Mesendoderm (in vitro differentiated cells): ENCODE measurements at regions not wholly inside any gene's neighbourhood (a gene's known extent, or its start where the extent isn't known, plus 50 kb on each side); places are given as distances from the start of the nearest gene placed in this dataset.
"Not testable (repeated sequence)": the region's sequence is repeated elsewhere in the genome, so short reads cannot be mapped to it uniquely, and the experiment has no call there.

Experiments
- DNase-seq: peaks from one replicate; pipeline ENCODE4 v3.0.0; 2013
- H2AK5ac ChIP-seq: 2 replicates; pipeline ENCODE4 v1.6.1; 2013; ENCODE audit warnings: low read length, inconsistent platforms
- H2BK120ac ChIP-seq: 2 replicates; pipeline ENCODE4 v1.6.1; 2013; ENCODE audit warnings: low read depth, mild to moderate bottlenecking, low read length, moderate library complexity, mixed read lengths
- H2BK15ac ChIP-seq: replicated peaks from 2 replicates; pipeline ENCODE4 v1.6.1; 2013; ENCODE audit warnings: low read depth, mild to moderate bottlenecking, moderate library complexity
- H2BK5ac ChIP-seq: 2 replicates; pipeline ENCODE4 v1.6.1; 2013; ENCODE audit warnings: low read length, inconsistent platforms
- H3K18ac ChIP-seq: 2 replicates; pipeline ENCODE4 v1.6.1; 2013; ENCODE audit warnings: mild to moderate bottlenecking, low read length, mixed read lengths
- H3K23ac ChIP-seq: one replicate; pipeline ENCODE4 v1.6.1; 2013; ENCODE audit warnings: low read length
- H3K27ac ChIP-seq: 2 replicates; pipeline ENCODE4 v1.5.1; 2013; ENCODE audit warnings: low read depth, mild to moderate bottlenecking, inconsistent platforms, low read length, moderate library complexity
- H3K27me3 ChIP-seq: 2 replicates; pipeline ENCODE4 v1.6.1; 2013; ENCODE audit warnings: low read length, control low read depth, mild to moderate bottlenecking, inconsistent platforms; ENCODE audit not compliant: insufficient read depth, poor library complexity
- H3K36me3 ChIP-seq: 2 replicates; pipeline ENCODE4 v1.6.1; 2013; ENCODE audit warnings: low read length, inconsistent platforms; ENCODE audit not compliant: control insufficient read depth, insufficient read depth
- H3K4ac ChIP-seq: one replicate; pipeline ENCODE4 v1.6.1; 2013; ENCODE audit warnings: low read depth, mild to moderate bottlenecking, low read length, moderate library complexity
- H3K4me1 ChIP-seq: 2 replicates; pipeline ENCODE4 v1.6.1; 2013; ENCODE audit warnings: low read depth, low read length, inconsistent platforms; ENCODE audit not compliant: control insufficient read depth
- H3K4me2 ChIP-seq: 2 replicates; pipeline ENCODE4 v1.6.1; 2013; ENCODE audit warnings: low read length
- H3K4me3 ChIP-seq: 2 replicates; pipeline ENCODE4 v1.5.1; 2013; ENCODE audit warnings: mild to moderate bottlenecking, low read length
- H3K56ac ChIP-seq: one replicate; pipeline ENCODE4 v1.6.1; 2013; ENCODE audit warnings: low read length
- H3K79me1 ChIP-seq: 2 replicates; pipeline ENCODE4 v1.6.1; 2013; ENCODE audit warnings: low read length, inconsistent platforms
- H3K79me2 ChIP-seq: 2 replicates; pipeline ENCODE4 v1.6.1; 2013; ENCODE audit warnings: mild to moderate bottlenecking, low read length; ENCODE audit not compliant: control insufficient read depth, insufficient read depth
- H3K9ac ChIP-seq: 2 replicates; pipeline ENCODE4 v1.6.1; 2013; ENCODE audit warnings: low read length, inconsistent platforms
- H4K5ac ChIP-seq: one replicate; pipeline ENCODE4 v1.6.1; 2013; ENCODE audit warnings: low read length
- H4K8ac ChIP-seq: one replicate; pipeline ENCODE4 v1.6.1; 2013; ENCODE audit warnings: low read depth, mild to moderate bottlenecking, control low read depth, low read length, moderate library complexity
- WGBS: extraction: QIAGEN DNeasy Blood & Tissue Kit; methylation state at CpG from one replicate; pipeline ENCODE4 v1.1.7; 2013; ENCODE audit warnings: low lambda C conversion rate, missing lambda C conversion rate; ENCODE audit not compliant: insufficient coverage; ENCODE audit errors: extremely low coverage; 5-methylcytosine and 5-hydroxymethylcytosine counted together

DNA sequence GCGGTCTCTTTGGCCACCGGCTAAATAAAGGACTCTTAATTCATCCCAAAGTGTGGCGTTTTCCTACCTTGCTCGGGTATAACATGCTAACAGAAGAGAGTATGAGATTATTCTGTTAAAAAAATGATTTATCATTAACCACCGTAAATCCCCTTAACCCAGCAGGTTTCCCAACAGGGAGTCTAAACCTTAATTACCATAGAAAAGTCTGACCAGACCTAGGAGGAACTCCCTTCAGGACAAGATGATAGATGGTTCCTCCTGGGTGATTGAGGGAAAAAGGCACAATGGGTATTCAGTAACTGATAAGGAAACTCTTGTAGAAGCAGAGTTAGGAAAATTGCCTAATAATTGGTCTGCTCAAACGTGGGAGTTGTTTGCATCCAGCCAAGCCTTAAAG lies 193.7 kb downstream of the ZNF737 start:
- Histone ChIP-seq H2AK5ac (no peak overlapping the region), H3K4me3 (no peak overlapping the region), H2BK5ac (no peak overlapping the region), H3K36me3 (no peaks in the 10 kb centered on the region), H3K4me2 (no peak overlapping the region), H3K79me2 (no peaks in the 10 kb centered on the region), H3K56ac (no peak overlapping the region), H2BK15ac (no peak overlapping the region), H2BK120ac (peak overlapping the region; percentile 75), H3K27ac (no peak overlapping the region), H3K9ac (no peak overlapping the region), H3K4ac (no peak overlapping the region), H3K27me3 (no peaks in the 10 kb centered on the region), H3K23ac (no peak overlapping the region), H3K4me1 (peaks cover 18% of the 10 kb centered on the region), H4K8ac (no peak overlapping the region), H4K5ac (no peak overlapping the region), H3K18ac (no peak overlapping the region), H3K79me1 (no peaks in the 10 kb centered on the region)
- DNase-seq = peak; percentile 89
- WGBS = no CpG with 5 or more reads among the region's 6 CpGs

DNA sequence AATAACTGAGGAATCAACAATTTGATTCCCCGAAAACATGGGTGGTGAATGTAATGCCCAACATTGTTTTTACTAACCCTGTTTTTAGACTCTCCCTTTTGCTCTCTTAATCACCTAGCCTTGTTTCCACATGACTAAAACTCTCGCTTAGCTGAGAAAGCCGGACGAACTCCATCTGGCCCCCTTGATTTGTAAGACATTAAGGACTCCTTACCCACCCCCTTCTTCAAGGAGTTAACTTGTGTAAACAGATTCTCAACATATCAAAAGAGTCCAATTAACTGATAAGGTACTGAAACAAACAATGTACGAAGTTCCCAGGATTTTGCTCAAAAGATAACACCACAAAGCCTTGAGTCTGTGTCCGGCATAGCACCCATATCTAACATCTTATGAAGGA lies 194.3 kb downstream of the ZNF737 start:
- no CpG with 5 or more reads among the region's 6 CpGs for WGBS
- H2BK5ac ChIP-seq, H3K4ac ChIP-seq, H4K8ac ChIP-seq, H3K4me3 ChIP-seq, H3K79me2 ChIP-seq, H3K27me3 ChIP-seq, H3K4me2 ChIP-seq, H4K5ac ChIP-seq, H3K18ac ChIP-seq, H2AK5ac ChIP-seq, H3K9ac ChIP-seq, H3K27ac ChIP-seq, H3K79me1 ChIP-seq, H3K36me3 ChIP-seq, H2BK15ac ChIP-seq, H2BK120ac ChIP-seq, H3K23ac ChIP-seq: not testable (repeated sequence)
- DNase-seq = peak; percentile 81
- peaks cover 18% of the 10 kb centered on the region for H3K4me1 ChIP-seq
- H3K56ac ChIP-seq = peak overlapping the region; percentile 17

DNA sequence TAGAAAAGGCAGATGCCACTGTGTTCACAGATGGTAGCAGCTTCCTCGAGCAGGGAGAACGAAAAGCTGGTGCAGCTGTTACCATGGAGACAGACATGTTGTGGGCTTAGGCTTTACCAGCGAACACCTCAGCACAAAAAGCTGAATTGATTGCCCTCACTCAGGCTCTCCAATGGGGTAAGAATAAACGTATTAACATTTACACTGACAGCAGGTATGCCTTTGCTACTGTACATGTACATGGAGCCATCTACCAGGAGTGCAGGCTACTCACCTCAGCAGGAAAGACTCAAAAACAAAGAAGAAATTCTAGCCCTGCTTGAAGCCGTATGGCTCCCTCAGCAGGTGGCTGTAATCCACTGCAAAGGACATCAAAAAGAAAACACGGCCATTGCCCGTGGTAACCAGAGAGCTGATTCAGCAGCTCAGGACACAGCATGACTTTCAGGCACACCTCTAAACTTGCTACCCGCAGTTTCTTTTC lies 197.7 kb downstream of the ZNF737 start:
- H3K79me1 ChIP-seq = no peaks in the 10 kb centered on the region
- H3K56ac ChIP-seq = peak overlapping the region; percentile 66
- no peak overlapping the region for H2BK5ac ChIP-seq
- H3K4ac ChIP-seq = no peak overlapping the region
- H2AK5ac ChIP-seq = no peak overlapping the region
- H3K27me3 ChIP-seq = no peaks in the 10 kb centered on the region
- no peaks in the 10 kb centered on the region for H3K79me2 ChIP-seq
- H3K36me3 ChIP-seq = no peaks in the 10 kb centered on the region
- no peak overlapping the region for H2BK15ac ChIP-seq
- H4K8ac ChIP-seq = no peak overlapping the region
- no peak overlapping the region for H3K9ac ChIP-seq
- H3K4me3 ChIP-seq = no peak overlapping the region
- no peak overlapping the region for H4K5ac ChIP-seq
- no peak overlapping the region for H3K27ac ChIP-seq
- WGBS = no CpG with 5 or more reads among the region's 8 CpGs
- H3K4me2 ChIP-seq = no peak overlapping the region
- peak overlapping the region; percentile 81 for H3K18ac ChIP-seq
- H3K4me1 ChIP-seq = peaks cover 16% of the 10 kb centered on the region
- peak; percentile 97 for DNase-seq
- no peak overlapping the region for H3K23ac ChIP-seq
- peak overlapping the region; percentile 75 for H2BK120ac ChIP-seq

DNA sequence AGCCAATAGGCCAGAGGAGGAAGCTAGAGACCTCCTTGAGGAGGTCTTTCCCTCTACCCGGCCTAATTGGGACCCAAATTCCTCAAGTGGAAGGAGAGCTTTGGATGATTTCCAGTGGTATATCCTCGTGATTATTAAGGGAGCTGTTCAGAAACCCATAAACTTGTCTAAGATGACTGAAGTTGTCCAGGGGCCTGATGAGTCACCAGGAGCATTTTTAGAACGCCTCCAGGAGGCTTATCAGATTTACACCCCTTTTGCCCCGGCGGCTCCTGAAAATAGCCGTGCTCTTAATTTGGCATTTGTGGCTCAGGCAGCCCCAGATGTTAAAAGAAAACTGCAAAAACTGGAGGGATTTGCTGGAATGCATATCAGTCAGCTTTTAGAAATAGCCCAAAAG lies 198.1 kb downstream of the ZNF486 start:
- WGBS = no CpG with 5 or more reads among the region's 6 CpGs
- Histone ChIP-seq H2AK5ac (no peak overlapping the region), H4K8ac (no peak overlapping the region), H3K27ac (no peak overlapping the region), H3K56ac (no peak overlapping the region), H3K4me2 (no peak overlapping the region), H3K23ac (no peak overlapping the region), H3K79me1 (no peaks in the 10 kb centered on the region), H4K5ac (no peak overlapping the region), H3K4me3 (no peak overlapping the region), H3K9ac (no peak overlapping the region), H3K18ac (no peak overlapping the region), H3K36me3 (no peaks in the 10 kb centered on the region), H2BK15ac (no peak overlapping the region), H3K4me1 (peaks cover 17% of the 10 kb centered on the region), H3K27me3 (no peaks in the 10 kb centered on the region), H2BK5ac (no peak overlapping the region), H3K79me2 (no peaks in the 10 kb centered on the region), H2BK120ac (no peak overlapping the region), H3K4ac (no peak overlapping the region)
- no peak for DNase-seq

DNA sequence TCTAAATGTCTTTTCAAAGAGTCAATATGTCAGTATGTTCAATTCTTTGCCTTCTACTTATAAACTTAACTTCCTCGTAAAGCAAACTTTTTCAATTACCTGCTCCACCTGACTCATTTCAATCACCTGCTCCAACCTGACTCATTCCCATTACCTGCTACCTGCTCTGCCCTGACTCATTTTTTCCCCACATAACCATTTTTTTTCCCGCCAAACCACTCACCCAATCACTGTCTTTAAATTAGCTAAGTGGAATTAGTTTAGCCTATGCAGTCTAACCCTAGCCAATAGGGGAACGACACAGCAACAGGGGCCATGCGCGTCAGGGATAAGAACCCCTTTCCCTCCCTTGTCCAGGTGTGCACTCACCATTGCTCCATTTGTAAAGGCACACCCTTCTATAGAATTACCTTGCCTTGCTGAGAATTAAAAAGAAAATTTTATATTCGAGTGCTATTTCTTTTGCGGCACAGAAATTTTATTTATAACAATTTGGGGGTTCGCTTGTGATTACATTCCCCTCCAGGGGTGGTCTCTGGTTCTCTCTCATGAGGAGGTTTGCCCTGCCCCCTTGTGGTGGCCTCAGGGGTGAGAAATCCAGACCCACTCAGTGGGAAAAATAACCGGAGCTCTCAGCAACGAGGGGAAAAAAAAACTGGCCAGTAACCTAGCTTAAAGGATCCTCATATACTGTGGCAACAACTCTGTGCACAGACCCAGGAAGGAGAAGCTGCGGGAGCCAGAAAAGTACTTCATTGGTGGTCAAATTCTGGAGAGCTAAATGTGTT lies 193.1 kb downstream of the ZNF486 start:
- peak; percentile 79 for DNase-seq
- Histone ChIP-seq H3K4ac (no peak overlapping the region), H2BK15ac (no peak overlapping the region), H2BK120ac (peak overlapping the region; percentile 30), H3K9ac (peak overlapping the region; percentile 16), H3K4me1 (peaks cover 8% of the 10 kb centered on the region), H3K27ac (no peak overlapping the region), H4K8ac (no peak overlapping the region), H2AK5ac (no peak overlapping the region), H2BK5ac (no peak overlapping the region), H3K36me3 (no peaks in the 10 kb centered on the region), H3K27me3 (no peaks in the 10 kb centered on the region), H3K79me2 (no peaks in the 10 kb centered on the region), H3K4me2 (no peak overlapping the region), H3K4me3 (no peak overlapping the region), H3K23ac (no peak overlapping the region), H4K5ac (no peak overlapping the region), H3K79me1 (no peaks in the 10 kb centered on the region), H3K18ac (no peak overlapping the region), H3K56ac (peak overlapping the region; percentile 63)
- WGBS = no CpG with 5 or more reads among the region's 11 CpGs
